Neural cell (in vitro differentiated cells): ENCODE measurements at regions not wholly inside any gene's neighbourhood (a gene's known extent, or its start where the extent isn't known, plus 50 kb on each side); places are given as distances from the start of the nearest gene placed in this dataset.

Experiments
- H2AFZ ChIP-seq: fragments of 200-600, 300-800 bp; sonication (generic), shearing (Covaris generic); 2 replicates; pipeline ENCODE4 v1.6.0; 2014; ENCODE audit warnings: low read depth, mild to moderate bottlenecking, antibody characterized with exemption, low read length, moderate library complexity
- H3F3A ChIP-seq: fragments of 200-600 bp; shearing (Covaris generic); 2 replicates; pipeline ENCODE4 v1.6.1; 2016; ENCODE audit warnings: mild to moderate bottlenecking, moderate library complexity, mixed read lengths, antibody characterized with exemption, low read length; ENCODE audit not compliant: insufficient read depth, poor library complexity, severe bottlenecking
- H3K27ac ChIP-seq: fragments of 200-600, 300-800 bp; sonication (generic), shearing (Covaris generic); 2 replicates; pipeline ENCODE4 v1.5.1; 2014; ENCODE audit warnings: mild to moderate bottlenecking, low read length, moderate library complexity
- H3K27me3 ChIP-seq: fragments of 300-800, 200-600 bp; sonication (generic), shearing (Covaris generic); 2 replicates; pipeline ENCODE4 v1.6.0; 2014; ENCODE audit warnings: mild to moderate bottlenecking, low read depth, low read length, moderate library complexity; ENCODE audit not compliant: insufficient read depth
- H3K36me3 ChIP-seq: fragments of 300-800, 200-600 bp; sonication (generic), shearing (Covaris generic); 2 replicates; pipeline ENCODE4 v1.5.1; 2014; ENCODE audit warnings: mild to moderate bottlenecking, antibody characterized with exemption, low read length, moderate library complexity; ENCODE audit not compliant: insufficient read depth
- H3K4me2 ChIP-seq: fragments of 300-800, 200-600 bp; sonication (generic), shearing (Covaris generic); 2 replicates; pipeline ENCODE4 v1.6.0; 2014; ENCODE audit warnings: mild to moderate bottlenecking, low read length
- H3K4me3 ChIP-seq: fragments of 300-800, 200-600 bp; sonication (generic), shearing (Covaris generic); 2 replicates; pipeline ENCODE4 v1.5.1; 2014; ENCODE audit warnings: mild to moderate bottlenecking, low read length, moderate library complexity
- H3K79me2 ChIP-seq: fragments of 200-600 bp; shearing (Covaris generic); replicated peaks from 2 replicates; pipeline ENCODE4 v1.6.0; 2014; ENCODE audit warnings: mild to moderate bottlenecking, low read length, moderate library complexity; ENCODE audit not compliant: insufficient read depth
- H3K9ac ChIP-seq: fragments of 300-800, 200-600 bp; sonication (generic), shearing (Covaris generic); 2 replicates; pipeline ENCODE4 v1.6.1; 2016; ENCODE audit warnings: mild to moderate bottlenecking, low read length, mixed read lengths
- H3K9me2 ChIP-seq: fragments of 200-600 bp; shearing (Covaris generic); 2 replicates; pipeline ENCODE4 v1.6.1; 2016; ENCODE audit warnings: mild to moderate bottlenecking, low read length, mixed read lengths; ENCODE audit not compliant: insufficient read depth
- H3K9me3 ChIP-seq: fragments of 200-600, 300-800 bp; sonication (generic), shearing (Covaris generic); 2 replicates; pipeline ENCODE4 v1.6.1; 2016; ENCODE audit warnings: mild to moderate bottlenecking, mixed run types, low read length, moderate library complexity, mixed read lengths
- H4K20me1 ChIP-seq: fragments of 200-600 bp; shearing (Covaris generic); 2 replicates; pipeline ENCODE4 v1.6.1; 2016; ENCODE audit warnings: mild to moderate bottlenecking, mixed run types; ENCODE audit not compliant: insufficient read depth
- CTCF ChIP-seq: fragments of 450-650 bp; IDR thresholded peaks from 2 replicates; pipeline ENCODE4 v1.5.1; 2014; ENCODE audit warnings: antibody characterized with exemption, mild to moderate bottlenecking, moderate library complexity; ENCODE audit not compliant: poor library complexity, severe bottlenecking
- EP300 ChIP-seq: fragments of 450-650 bp; conservative IDR thresholded peaks from 2 replicates; pipeline ENCODE4 v1.6.1; 2014; ENCODE audit warnings: antibody characterized with exemption, mild to moderate bottlenecking, moderate library complexity; ENCODE audit not compliant: poor library complexity, severe bottlenecking
- EZH2 ChIP-seq: fragments of 200-600, 300-800 bp; shearing (Covaris generic), sonication (generic); IDR thresholded peaks from 2 replicates; pipeline ENCODE4 v1.6.1; 2014; ENCODE audit warnings: antibody characterized with exemption, low read length, borderline replicate concordance, mild to moderate bottlenecking; ENCODE audit not compliant: insufficient read depth, poor library complexity, severe bottlenecking
- MXI1 ChIP-seq: fragments of 450-650 bp; conservative IDR thresholded peaks from 2 replicates; pipeline ENCODE4 v1.6.1; 2014; ENCODE audit warnings: antibody characterized with exemption, mild to moderate bottlenecking; ENCODE audit not compliant: poor library complexity, severe bottlenecking
- POLR2AphosphoS5 ChIP-seq: IDR thresholded peaks from 2 replicates; pipeline ENCODE4 v1.6.1; 2012
- RAD21 ChIP-seq: fragments of 450-650 bp; conservative IDR thresholded peaks from 2 replicates; pipeline ENCODE4 v1.6.1; 2014; ENCODE audit warnings: antibody characterized with exemption, mild to moderate bottlenecking, moderate library complexity
- SMC3 ChIP-seq: fragments of 450-650 bp; conservative IDR thresholded peaks from 2 replicates; pipeline ENCODE4 v1.6.1; 2014; ENCODE audit warnings: antibody characterized with exemption, mild to moderate bottlenecking, moderate library complexity; ENCODE audit not compliant: poor library complexity
- TAF1 ChIP-seq: IDR thresholded peaks from 2 replicates; pipeline ENCODE4 v1.6.1; 2012; ENCODE audit warnings: low read depth
- TF ChIP-seq, protein P1 (sequence below): IDR thresholded peaks from 2 replicates; pipeline ENCODE4 v1.6.1; 2012; ENCODE audit warnings: borderline replicate concordance

- Histone ChIP-seq H3K9ac (no peak overlapping the region), H3K79me2 (no peaks in the 10 kb centered on the region), H3K4me3 (no peak overlapping the region), H4K20me1 (no peaks in the 10 kb centered on the region), H3F3A (no peaks in the 10 kb centered on the region), H3K4me2 (no peak overlapping the region), H3K36me3 (no peaks in the 10 kb centered on the region), H3K27ac (no peak overlapping the region), H3K9me3 (no peaks in the 10 kb centered on the region), H2AFZ (no peak overlapping the region), H3K9me2 (no peaks in the 10 kb centered on the region), H3K27me3 (no peaks in the 10 kb centered on the region)
- TF ChIP-seq RAD21 (no peak), POLR2AphosphoS5 (no peak), TAF1 (no peak), CTCF (no peak), MXI1 (no peak), SMC3 (no peak)
Measured at GRCh38 chr15:53404930-53405493, 354.5 kb downstream of the WDR72 start.

GRCh38 chr15:53401503-53401902 is 358.0 kb downstream of the WDR72 start:
- Histone ChIP-seq H3F3A (no peaks in the 10 kb centered on the region), H3K27ac (peak overlapping the region; percentile 2), H3K4me3 (no peak overlapping the region), H3K9me3 (no peaks in the 10 kb centered on the region), H3K4me2 (no peak overlapping the region), H3K36me3 (no peaks in the 10 kb centered on the region), H3K79me2 (no peaks in the 10 kb centered on the region), H3K9me2 (no peaks in the 10 kb centered on the region), H4K20me1 (no peaks in the 10 kb centered on the region), H2AFZ (no peak overlapping the region), H3K9ac (no peak overlapping the region), H3K27me3 (no peaks in the 10 kb centered on the region)
- no peak for TF ChIP-seq SMC3

DNA sequence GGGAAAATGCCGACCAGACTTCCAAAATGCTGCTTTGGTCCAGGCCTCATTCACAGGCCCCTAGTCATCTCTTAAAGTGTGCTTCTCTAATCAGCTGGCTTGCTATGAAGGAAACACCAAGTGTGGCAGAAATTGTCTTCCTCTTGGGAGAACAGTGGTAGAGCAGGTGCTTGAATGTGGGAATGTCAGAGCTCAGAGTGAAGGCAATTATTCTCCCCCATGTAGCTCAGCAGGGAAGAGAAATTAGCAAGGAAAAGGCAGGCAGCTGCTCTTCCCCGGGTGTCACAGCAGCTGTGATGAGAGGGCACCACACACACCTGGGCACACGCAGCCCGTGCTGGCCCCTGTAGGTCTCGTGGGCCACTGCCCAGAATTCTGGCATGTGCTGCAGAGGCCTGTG is 358.5 kb downstream of the WDR72 start:
- H3K36me3 ChIP-seq, result no peaks in the 10 kb centered on the region
- H3F3A ChIP-seq, result no peaks in the 10 kb centered on the region
- H3K4me3 ChIP-seq, result no peak overlapping the region
- H3K27ac ChIP-seq, result peak overlapping the region; percentile 2
- H3K27me3 ChIP-seq, result no peaks in the 10 kb centered on the region
- no peak overlapping the region for H3K9ac ChIP-seq
- no peaks in the 10 kb centered on the region for H3K9me2 ChIP-seq
- H4K20me1 ChIP-seq, result no peaks in the 10 kb centered on the region
- H3K9me3 ChIP-seq, result no peaks in the 10 kb centered on the region
- H3K79me2 ChIP-seq, result no peaks in the 10 kb centered on the region
- no peak overlapping the region for H2AFZ ChIP-seq
- no peak overlapping the region for H3K4me2 ChIP-seq
- TF ChIP-seq POLR2AphosphoS5 (no peak), EP300 (peak; percentile 17), CTCF (no peak), EZH2 (no peak), SMC3 (no peak), RAD21 (no peak), MXI1 (no peak), TAF1 (no peak)
- TF ChIP-seq, protein P1, sequence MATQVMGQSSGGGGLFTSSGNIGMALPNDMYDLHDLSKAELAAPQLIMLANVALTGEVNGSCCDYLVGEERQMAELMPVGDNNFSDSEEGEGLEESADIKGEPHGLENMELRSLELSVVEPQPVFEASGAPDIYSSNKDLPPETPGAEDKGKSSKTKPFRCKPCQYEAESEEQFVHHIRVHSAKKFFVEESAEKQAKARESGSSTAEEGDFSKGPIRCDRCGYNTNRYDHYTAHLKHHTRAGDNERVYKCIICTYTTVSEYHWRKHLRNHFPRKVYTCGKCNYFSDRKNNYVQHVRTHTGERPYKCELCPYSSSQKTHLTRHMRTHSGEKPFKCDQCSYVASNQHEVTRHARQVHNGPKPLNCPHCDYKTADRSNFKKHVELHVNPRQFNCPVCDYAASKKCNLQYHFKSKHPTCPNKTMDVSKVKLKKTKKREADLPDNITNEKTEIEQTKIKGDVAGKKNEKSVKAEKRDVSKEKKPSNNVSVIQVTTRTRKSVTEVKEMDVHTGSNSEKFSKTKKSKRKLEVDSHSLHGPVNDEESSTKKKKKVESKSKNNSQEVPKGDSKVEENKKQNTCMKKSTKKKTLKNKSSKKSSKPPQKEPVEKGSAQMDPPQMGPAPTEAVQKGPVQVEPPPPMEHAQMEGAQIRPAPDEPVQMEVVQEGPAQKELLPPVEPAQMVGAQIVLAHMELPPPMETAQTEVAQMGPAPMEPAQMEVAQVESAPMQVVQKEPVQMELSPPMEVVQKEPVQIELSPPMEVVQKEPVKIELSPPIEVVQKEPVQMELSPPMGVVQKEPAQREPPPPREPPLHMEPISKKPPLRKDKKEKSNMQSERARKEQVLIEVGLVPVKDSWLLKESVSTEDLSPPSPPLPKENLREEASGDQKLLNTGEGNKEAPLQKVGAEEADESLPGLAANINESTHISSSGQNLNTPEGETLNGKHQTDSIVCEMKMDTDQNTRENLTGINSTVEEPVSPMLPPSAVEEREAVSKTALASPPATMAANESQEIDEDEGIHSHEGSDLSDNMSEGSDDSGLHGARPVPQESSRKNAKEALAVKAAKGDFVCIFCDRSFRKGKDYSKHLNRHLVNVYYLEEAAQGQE, result peak; percentile 42
